Left forelimb (tissue), 1 donor: ENCODE measurements at regions not wholly inside any gene's neighbourhood (a gene's known extent, or its start where the extent isn't known, plus 50 kb on each side); places are given as distances from the start of the nearest gene placed in this dataset.

Experiments
- DNase-seq: peaks from one replicate; pipeline ENCODE4 v3.0.0-alpha.2; 2018; ENCODE audit warnings: low spot score

DNA sequence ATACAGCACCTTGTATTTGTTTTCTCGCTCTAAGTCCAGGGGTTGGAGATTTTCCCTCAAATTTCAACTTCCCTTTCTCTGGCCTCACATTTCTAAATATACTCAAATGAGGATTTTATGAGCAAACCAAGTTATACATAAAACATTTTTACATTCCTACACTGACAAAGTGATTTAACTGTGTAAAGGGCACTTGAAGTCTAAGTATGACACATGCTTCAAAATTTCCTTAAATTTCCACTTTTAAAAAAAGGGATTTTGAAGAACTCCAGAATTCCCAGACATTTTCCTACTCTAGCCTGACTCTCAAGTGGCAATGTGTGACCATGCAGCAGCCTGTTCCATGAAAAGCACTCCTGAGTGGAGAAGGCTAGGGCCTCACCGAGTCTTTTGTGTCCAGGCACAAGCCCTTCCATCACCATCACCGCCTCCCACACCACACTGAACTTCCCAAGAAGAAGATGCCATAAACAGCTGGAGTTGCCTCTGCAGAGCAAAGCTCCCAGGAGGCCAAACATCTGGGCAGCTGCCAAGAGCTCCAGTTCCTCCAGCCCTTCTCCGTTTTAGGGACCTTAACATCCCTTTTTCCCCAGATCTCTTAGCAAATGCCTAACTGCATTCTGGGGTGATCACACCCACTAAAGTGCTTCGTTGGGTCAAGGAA lies 68.9 kb downstream of the NCR2 start:
- DNase-seq = no peak

DNA sequence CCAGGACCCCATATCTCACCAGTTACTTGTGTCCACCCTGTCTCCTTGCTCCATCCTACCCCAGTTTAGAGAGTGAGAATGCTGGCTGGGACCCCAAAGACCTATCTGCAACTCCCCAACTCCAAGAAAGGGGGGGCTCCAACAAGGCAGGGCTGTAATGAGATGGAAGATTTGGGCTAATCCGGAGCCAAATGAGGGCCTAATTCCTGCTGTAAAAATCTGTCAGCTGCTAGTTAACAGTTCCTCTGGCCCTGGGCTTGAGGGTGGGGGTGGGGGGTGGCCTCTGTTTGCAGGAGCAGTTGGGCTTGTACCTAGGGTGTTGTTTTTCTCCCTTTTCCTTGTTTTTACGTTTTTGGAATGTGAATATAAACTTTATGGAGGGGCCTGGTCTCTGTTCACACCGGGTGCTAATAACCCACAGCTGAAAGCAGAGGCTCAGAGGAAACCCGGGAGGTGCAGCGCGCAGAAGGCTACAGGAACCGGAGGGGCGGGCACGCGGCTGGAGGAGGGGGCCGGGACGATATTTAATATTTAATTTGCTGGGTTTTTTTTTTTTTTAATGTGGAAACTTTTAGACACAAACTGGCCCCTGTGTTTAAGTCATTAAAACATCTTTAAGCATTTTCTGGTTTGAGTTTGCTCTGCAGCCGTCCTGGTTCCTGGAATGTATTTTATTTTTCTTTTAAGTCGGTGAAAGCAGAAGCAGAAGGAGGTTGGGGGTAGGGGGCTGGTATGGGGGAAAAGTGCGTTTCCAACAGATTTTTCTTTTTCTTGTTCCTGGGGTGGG lies 70.7 kb downstream of the NCR2 start:
- DNase-seq = no peak

DNA sequence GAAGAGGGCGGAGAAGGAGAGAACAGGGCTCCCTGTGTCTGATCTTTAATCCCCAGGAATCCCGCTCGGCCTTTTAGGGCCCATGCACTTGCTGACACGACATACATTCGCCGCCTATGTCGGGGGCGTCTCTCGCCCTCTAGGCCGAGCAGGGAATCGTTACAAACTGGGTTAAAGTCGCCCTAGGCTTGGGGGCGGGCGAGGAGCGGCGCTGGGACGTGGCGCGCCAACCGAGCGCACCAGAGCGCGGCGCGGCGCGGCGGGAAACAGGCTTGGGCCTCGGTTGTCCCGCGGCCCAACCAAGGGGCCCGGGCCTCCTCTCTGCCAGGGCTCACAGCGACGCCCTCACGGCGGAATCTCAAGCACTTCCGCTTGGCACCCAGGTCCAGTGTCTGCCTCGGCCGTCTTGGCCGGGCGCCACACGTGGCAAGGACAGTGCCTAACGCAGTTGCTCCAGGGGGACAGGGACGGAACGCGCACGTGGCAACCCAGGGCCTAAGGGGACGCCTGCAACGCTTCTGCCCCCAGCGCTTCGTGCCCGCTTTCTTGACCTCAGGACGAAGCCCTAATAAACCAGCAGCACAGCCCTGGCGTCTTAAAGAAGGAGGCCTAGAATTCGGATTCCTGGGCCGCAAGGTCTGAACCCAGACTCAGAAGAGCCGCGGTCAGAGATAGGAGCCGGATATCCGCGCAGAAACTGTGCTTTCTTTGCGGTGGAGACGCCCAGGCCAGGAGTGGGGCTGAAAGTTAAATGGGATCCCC lies 71.5 kb downstream of the NCR2 start:
- no peak for DNase-seq

DNA sequence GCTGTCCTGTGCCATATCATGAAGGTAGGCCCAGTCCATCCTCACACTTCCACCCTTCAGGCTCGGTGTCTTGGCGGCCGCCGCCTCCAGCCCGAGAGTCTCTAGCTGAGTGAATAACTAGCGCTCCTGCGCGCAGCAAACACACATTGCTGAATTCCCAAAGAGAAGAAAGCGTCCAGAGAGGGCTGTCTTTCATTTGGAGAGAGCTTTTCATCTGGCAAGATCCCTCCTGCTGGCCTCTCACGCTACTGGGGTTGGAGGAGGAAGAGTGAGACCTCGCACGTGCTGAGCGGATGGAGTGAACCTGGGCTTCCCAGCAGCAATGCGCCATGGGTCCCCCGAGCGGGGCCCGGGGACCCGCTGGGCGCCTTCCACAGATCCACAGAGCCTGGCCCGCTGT lies 73.2 kb downstream of the NCR2 start:
- DNase-seq = no peak

DNA sequence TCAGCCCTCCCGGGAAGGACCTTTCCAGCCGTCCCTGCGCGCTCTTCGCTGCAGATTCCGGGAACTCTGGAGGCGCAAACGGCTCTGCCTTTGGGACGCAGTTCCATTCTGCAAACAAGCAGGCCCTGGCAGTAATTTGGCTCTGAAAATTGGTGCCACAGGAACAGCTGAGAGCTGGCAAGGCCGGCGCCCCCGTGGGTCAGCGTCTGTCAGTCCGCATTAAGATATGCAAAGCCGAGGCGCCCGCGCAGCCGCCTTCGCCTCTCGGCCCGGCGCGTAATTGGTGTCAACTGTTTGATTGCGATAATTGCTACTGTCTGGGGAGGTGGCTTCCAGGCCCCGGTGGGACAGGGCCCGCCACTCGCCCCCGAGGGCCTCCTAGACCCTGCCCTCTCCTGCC lies 73.6 kb downstream of the NCR2 start:
- DNase-seq = no peak

DNA sequence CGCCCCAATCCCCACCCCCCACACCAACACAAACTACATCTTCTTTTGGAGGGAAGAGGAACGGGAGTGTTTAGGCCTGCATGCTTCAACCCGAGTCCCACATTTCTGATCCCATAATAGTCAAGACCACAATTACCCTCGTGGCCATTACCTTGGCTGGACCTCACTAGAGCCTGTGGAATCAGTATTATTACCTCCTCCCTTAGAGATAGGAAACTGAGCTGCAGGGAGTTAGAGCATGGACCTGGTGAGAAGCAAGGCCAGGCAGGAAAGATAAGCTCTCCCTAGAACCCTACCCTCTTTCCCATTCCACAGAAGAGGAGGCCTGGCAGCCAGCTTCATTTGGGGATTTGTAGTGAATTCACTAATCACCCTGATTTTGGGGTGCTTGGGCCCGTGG lies 74.1 kb downstream of the NCR2 start:
- DNase-seq = no peak

DNA sequence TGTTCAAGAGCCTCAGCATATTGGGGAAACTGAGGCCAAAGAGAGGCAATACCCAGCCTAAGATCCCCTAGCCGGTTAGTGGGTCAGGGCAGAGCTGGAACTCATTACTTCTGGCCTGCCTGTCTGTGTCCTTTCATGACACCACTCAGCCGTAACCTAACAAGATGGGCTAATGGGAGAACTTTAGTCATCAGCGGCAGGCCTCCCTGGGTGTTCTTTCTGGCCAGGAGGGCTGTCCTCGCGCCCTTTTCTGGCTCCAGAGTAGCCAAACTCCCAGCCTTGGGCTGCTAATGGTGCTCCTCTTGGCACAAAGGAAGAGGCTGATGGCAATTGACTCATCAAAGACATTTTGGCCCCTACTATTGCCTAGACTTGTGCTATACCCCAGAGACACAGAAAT lies 76.6 kb downstream of the NCR2 start:
- DNase-seq = no peak

DNA sequence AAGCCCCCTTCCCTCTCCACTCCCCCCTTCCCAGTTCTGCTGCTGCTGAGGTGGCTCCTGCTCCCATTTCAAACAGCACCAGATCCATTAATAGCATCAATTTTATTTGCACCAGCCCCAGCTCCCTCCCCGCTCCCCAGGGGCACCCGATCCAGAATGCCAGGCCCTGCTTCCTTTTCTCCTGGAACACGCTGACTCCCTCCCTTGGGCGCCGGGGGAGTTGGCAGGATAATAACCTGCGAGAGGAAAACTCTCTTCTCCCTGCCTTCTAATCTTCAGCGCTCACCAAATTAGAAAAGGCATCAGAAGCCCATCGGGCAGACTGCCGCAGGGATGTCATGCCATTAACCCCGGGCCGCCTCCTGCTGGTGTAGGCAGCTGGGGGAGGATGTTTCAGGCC lies 77.8 kb downstream of the NCR2 start:
- DNase-seq = no peak

DNA sequence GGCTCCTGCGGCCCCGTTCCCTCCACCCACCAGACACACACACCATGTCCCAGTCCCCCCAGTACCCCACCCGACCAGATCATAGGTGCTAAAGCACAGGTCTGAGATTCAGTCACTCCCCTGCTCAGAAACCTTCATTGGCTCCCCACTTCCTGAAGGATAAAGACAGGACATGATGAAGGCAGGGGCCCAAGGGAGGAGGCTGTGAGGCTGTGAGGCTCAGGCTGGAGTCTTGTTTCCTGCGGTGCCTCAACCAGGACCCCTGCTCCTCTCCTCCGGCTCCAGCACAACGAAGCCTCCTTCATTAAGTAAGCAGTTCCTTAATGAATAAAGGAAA lies 81.1 kb downstream of the NCR2 start:
- no peak for DNase-seq

DNA sequence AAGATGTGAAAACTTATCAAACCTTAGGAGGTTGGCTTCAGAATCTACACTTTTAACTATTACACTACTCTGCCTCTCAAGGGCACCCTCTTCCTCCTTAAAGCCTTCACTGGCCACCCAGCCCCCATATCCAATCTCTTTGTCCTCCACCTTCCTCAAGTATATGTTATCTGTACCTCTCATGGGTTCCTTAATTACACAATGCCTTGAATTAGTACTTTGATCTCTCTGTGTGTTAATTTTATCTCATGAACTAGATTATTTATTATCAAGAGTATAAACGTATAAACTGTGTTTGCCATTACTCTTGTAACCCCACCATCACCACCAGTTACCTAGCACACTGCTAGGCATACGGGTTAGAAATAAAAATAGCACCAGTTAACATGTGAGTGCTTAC lies 83.3 kb downstream of the NCR2 start:
- DNase-seq = no peak

DNA sequence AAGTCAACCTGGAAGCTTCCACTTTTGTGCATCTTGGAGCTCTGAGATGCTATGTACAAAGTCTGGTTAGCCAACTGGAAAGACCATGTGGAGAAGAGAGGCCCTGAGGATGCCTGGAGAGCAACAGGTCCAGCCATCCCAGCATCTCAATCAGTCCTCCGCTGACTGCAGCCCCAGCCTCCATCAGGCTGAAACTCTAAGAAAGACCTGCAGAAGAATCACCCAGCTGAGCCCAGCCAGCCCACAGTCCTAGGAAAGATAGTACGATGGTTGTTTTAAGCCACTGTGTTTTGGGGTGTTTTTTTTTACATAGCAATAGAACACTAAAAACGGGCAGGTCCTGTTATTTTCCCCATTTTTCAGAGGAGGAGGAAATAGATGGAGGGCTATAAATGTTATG lies 84.0 kb downstream of the NCR2 start:
- DNase-seq = no peak

DNA sequence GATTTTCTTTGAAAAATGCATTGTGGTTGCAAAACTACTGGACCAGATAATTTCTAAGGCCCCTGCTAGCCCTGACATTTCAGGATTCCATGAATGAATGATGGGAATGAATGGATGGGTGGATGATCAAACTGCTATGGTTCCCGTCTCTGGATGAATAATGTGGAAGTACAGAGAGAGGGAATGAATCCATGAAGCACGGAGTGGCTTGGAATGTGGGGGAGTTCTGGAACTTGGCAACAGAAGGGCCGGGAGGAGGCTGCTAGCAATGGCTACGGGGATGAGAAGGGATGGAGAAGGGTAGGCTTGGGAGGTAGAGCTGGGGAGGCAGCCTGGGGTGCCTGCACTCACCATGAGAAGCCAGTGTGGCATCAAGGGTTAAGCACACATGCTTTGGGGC lies 84.8 kb downstream of the NCR2 start:
- no peak for DNase-seq

DNA sequence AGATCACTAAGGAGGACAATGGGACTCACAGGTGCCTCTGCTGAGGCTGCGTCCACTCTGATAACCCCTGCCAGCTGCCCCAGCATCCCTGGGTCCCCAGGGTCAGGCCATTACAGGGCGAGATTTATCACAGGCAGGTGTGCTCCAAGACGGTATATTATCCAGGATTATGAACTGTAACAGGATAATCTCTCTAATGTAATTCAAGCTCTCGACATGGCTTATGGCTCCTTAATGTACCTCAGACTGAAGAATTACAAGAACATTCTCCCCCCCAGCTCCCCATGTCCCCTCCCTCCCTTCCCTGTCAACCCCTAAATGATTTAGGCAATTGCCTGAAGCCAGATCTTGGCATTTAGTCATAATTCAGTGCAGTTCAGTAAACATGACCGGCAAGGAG lies 86.8 kb downstream of the NCR2 start:
- no peak for DNase-seq

DNA sequence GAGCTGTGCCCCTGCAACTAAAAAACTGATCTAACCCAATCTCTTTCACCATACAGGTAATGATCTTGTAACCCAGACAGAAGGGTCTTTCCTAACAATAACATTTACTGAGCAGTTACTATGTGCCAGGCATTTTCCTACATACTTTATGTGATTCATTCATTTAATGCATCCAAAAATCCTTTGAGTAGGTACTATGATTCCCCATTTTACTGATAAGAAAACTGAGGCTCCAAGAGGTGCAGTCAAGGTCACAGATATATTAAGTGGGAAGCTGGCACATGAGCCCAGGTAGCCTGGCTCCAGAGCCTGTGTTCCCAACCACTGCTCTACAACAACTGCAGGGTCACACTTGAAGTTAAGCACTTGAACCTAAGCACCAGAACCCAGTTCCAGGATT lies 87.6 kb downstream of the NCR2 start:
- no peak for DNase-seq

DNA sequence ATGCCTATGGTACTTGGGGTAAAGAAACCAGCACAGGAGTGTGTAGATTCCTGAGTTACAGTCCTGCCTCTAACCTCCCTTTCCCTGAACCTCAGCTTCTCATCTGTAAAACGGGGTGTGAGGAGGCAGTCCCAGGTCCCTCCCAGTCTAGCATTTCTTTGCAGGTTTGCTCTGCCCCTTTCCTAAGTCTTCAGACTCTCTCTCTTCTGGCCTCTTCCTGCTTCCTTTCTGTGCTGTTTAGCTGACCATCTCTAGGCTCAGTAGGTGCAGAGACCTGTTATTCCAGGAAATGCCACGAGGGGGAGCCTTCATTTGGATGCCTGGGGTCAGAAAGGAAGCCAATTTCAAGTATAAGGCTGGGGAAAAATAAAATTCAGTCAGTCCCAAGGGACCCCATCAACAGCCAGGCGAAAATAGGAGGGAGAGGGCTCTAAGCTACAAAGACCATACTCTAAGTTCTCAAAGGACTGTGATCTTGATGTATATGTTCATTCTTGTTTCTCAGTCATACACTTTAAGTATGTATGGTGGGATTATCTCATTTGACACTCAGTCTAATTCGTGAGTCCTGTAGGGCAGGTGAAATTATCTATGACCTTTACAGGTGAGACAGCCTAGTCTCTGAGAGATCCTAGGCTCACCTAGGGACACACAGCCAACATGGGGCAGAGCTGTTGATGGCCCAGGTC lies 89.1 kb downstream of the NCR2 start:
- peak; percentile 84 for DNase-seq

DNA sequence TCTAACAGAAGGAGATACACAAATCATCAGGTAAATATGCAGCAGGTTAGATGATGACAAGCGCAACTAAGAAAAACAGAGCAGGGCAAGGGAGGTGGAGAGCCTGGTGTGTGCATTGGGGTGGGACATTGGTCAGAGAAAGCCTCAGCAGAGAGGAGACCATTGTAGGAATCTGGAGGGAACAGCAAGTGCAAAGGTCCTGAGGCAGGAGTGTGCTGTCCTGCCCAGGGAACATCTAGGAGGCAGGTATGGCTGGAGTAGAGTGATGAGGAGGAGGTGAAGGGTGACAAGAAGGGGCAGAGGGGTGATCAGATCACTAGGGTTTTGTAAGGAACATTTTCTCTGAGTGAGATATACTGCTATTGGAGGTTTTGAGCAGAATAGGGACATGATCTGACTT lies 90.1 kb downstream of the NCR2 start:
- no peak for DNase-seq

DNA sequence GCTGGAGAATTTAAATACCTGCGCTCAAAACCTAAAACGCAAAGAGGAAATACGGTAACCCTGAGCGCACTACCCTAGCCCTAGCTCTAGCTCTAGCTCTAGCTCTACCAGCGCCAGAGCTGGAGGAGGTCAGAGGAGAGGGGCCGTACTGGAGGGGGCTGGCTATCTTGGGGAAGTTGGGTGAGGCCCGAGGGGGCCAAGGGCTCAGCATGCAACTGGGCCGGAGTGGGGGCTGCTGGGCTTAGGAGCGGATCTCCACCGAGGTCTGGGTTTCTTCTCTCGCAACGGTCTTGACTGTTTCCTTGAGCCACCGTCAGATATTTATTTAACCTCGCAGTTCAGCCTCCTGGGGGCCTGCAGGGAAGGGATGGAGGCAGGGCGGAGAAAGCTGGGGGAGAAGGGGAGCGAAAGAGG lies 91.0 kb downstream of the NCR2 start:
- no peak for DNase-seq

DNA sequence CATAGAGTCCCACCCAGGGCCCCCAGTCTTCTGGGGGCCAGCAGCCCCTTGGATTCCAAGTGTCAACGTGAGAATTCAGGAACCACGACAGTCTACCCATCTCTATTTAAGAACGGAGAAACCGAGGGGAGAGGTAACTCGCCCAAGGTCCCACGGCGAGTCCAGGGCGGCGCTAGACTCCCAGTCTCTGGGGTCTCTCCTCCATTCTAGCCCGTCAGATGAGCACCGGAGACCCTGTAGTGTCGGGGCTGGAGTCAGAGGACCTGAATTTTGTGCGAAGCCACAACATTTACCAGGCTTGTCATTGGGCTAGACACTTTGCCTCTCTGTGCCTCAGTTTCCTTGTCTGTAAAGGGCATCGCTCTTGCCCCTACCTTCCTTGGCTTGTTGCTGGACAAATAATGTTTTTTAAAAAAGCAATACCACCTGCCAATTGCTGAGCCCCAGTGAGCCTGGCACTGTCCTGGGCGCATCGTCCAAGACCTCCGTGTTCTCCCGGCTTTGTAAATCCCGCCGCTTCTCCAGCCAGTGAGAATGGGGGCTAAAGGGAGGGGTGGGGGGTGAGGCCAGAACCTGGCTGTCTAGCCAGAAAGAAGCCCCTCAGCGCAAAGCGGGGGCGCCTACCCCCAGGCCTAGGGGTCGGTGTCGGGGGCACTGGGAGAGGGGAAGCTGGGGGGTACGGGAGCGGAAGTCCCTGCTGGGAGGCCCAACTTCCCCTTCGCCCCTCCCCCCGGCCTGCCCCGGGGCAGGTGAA lies 91.7 kb downstream of the NCR2 start:
- DNase-seq = no peak

DNA sequence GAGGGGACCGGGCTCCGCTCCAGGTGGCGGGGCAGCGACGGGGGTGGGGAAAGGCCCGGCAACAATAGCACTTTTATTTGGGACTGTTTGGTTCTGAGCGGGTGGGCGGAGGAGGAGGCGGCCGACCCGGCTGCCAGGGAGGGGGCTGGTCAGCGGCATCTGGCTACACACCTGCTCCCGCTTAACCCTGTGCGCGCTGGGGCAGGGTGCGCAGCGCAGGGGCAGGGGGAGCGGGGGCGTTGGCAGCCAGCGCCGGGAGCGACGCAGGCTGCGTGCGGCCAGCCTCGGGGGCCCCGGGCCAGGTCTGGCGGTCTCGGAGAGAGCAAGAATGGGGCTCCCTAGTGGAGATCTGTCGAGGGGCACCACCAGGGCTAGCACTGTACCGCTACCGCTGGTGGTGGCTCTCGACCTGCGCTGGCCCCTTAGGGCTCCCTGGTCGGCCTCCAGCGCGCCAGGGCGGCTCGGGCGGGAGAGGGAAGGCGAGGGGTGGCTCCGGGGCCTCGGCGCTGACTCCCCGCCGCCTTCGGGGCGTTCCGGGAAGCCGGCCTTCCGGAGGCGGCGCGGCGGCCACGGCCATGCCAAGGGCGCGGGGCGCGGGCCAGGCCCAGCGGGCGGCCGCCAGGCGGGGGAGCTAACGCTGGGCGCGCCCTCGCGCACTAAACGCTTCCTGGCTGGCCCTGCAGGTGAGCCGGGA lies 92.4 kb downstream of the NCR2 start:
- peak; percentile 75 for DNase-seq

DNA sequence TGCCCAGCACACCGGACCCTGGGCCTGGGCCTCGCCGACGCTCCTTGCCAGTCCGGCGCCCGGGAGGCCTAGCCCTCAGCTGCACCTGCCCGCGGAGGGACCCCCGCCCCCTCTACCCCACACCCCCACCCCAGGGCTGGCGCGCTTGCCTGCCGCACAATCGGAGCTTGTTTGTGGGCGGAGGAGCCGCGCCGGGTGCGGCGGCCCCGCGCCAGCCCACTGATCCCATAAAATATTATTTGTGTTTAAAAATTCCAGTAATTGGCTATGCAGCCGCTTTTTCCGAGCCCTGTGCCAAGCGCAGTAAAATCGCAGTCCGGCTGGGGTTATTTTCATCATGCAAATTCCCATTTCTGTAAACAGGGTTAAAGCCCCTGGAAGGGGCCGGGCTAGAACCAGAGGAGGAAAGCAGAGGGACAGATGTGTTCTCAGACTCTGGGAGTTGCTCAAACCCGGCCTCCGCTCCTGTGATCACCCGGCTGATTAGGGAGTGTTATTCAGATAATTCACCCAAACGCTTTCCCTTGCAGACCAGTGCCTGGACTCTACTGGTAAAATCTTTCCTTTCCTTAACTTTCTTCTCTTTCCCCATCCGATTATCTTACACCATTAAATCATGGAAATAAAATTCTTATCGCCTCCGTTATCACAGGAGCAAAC lies 93.1 kb downstream of the NCR2 start:
- DNase-seq = peak; percentile 84

DNA sequence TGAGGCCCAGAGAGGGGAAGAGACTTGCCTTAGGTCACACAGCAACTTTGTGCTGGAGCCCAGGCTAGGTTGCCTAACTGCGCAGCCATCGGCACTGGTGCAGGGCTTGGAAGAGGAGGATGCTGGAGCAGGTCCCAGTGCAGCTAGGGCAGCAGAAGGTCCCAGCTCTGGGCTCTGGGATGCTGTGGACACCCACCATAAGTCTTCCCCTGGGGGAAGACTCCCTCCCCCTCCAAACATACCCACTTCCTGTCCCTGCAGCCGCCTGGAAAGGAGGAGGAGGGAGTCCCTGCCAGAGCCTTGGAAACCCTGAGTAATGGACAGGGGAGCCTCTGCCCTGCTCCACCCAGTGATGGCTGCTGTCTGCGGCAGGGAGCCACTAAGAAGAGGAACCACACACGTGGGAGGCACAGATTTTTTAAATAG lies 93.6 kb downstream of the NCR2 start:
- peak; percentile 72 for DNase-seq
